GM12873 (cell line): ENCODE measurements at regions not wholly inside any gene's neighbourhood (a gene's known extent, or its start where the extent isn't known, plus 50 kb on each side); places are given as distances from the start of the nearest gene placed in this dataset.

ENCODE experiments used
- CTCF ChIP-seq: IDR thresholded peaks from 2 replicates; pipeline ENCODE4 v1.5.1; 2012; ENCODE audit warnings: low read depth, mild to moderate bottlenecking, moderate library complexity, low read length, control low read depth; ENCODE audit not compliant: insufficient read depth; ENCODE audit errors: missing control alignments

GRCh38 chr13:97120346-97120745 is 101.8 kb upstream of the MBNL2 start:
- no peak for TF ChIP-seq CTCF

GRCh38 chr13:97120976-97121375 is 101.2 kb upstream of the MBNL2 start:
- TF ChIP-seq CTCF, result no peak

GRCh38 chr13:97121894-97122293 is 100.2 kb upstream of the MBNL2 start:
- no peak for TF ChIP-seq CTCF

GRCh38 chr13:97122381-97122996 is 99.6 kb upstream of the MBNL2 start:
- TF ChIP-seq CTCF, result no peak

- no peak for TF ChIP-seq CTCF
These were observed 97.9 kb upstream of the MBNL2 start for GRCh38 chr13:97124206-97124605.

GRCh38 chr13:97124915-97125809 is 97.0 kb upstream of the MBNL2 start:
- TF ChIP-seq CTCF, result peak; percentile 8
